Activated B cell treated with CpG ODN at 0.5 μM for 24 hours (primary cell): ENCODE measurements at regions not wholly inside any gene's neighbourhood (a gene's known extent, or its start where the extent isn't known, plus 50 kb on each side); places are given as distances from the start of the nearest gene placed in this dataset.
"Not testable (repeated sequence)": the region's sequence is repeated elsewhere in the genome, so short reads cannot be mapped to it uniquely, and the experiment has no call there.

ENCODE experiments used
- ATAC-seq: fragments of 200-7000 bp; cut with Tn5 transposase; one replicate; pipeline ENCODE4 v1.10.0; 2021; ENCODE audit warnings: low read depth, mild to moderate bottlenecking, moderate library complexity
- CTCF ChIA-PET: fragments of 350-600 bp; sonication (Branson Sonifier 250); formaldehyde crosslinking; loops from one replicate; lab custom pipeline; 2021; ENCODE audit warnings: antibody characterized with exemption; lab: Charles Lee
- POLR2A ChIA-PET: fragments of 350-600 bp; sonication (Branson Sonifier 250); formaldehyde crosslinking; loops from one replicate; lab custom pipeline; 2021; ENCODE audit warnings: antibody characterized with exemption; lab: Charles Lee
- DNase-seq: peaks from one replicate; pipeline ENCODE4 v3.0.0; 2022
- H3K27ac Mint-ChIP-seq: one replicate; pipeline ENCODE4 v1.8.0; 2020; ENCODE audit warnings: mixed read lengths
- H3K27me3 Mint-ChIP-seq: one replicate; pipeline ENCODE4 v1.8.0; 2021; ENCODE audit warnings: mixed read lengths
- H3K36me3 Mint-ChIP-seq: one replicate; pipeline ENCODE4 v1.8.0; 2021; ENCODE audit warnings: low read depth, mixed read lengths
- H3K4me1 Mint-ChIP-seq: one replicate; pipeline ENCODE4 v1.8.0; 2021; ENCODE audit warnings: mixed read lengths
- H3K4me3 Mint-ChIP-seq: one replicate; pipeline ENCODE4 v1.8.0; 2020; ENCODE audit warnings: mild to moderate bottlenecking, mixed read lengths
- H3K9me3 Mint-ChIP-seq: one replicate; pipeline ENCODE4 v1.8.0; 2020; ENCODE audit warnings: mixed read lengths
- CTCF ChIP-seq: fragments of 200-600 bp; IDR thresholded peaks from one replicate; pipeline ENCODE4 v1.8.0; 2022; ENCODE audit warnings: antibody characterized with exemption, mild to moderate bottlenecking
- intact Hi-C: fragments of 100-400 bp; cut with micrococcal nuclease; formaldehyde crosslinking; loops from one replicate; pipeline ENCODE4 v1.15.1; 2024

GRCh38 chr1:228647523-228648444 lies 87.5 kb upstream of the RHOU start:
- intact Hi-C loops, result no loop called here
- no peak for TF ChIP-seq CTCF
- no peaks in the 10 kb centered on the region for H3K9me3 Mint-ChIP-seq
- H3K36me3 Mint-ChIP-seq, result no peaks in the 10 kb centered on the region
- POLR2A ChIA-PET, result no interaction called here
- peaks cover 26% of the 10 kb centered on the region for H3K4me1 Mint-ChIP-seq
- H3K4me3 Mint-ChIP-seq, result peak overlapping the region; percentile 88
- peak; percentile 16 for ATAC-seq
- DNase-seq, result peak; percentile 20
- CTCF ChIA-PET, result no interaction called here
- peaks cover 41% of the 10 kb centered on the region for H3K27me3 Mint-ChIP-seq
- peak overlapping the region; percentile 15 for H3K27ac Mint-ChIP-seq

GRCh38 chr1:228648647-228649383 lies 86.5 kb upstream of the RHOU start:
- peaks cover 44% of the 10 kb centered on the region for H3K27me3 Mint-ChIP-seq
- no peaks in the 10 kb centered on the region for H3K9me3 Mint-ChIP-seq

GRCh38 chr1:228650141-228650540 lies 85.1 kb upstream of the RHOU start:
- intact Hi-C loops, result no loop called here
- POLR2A ChIA-PET, result no interaction called here
- H3K9me3 Mint-ChIP-seq, result no peaks in the 10 kb centered on the region
- H3K36me3 Mint-ChIP-seq, result no peaks in the 10 kb centered on the region
- H3K4me3 Mint-ChIP-seq, result no peak overlapping the region
- TF ChIP-seq CTCF, result no peak
- CTCF ChIA-PET, result interaction anchor here (1.1 to 1.2 kb wide), 2 partner anchors 14 to 577 kb away, joined by 3 to 4 read pairs; no protein-coding TSS in a partner anchor
- H3K27me3 Mint-ChIP-seq, result peaks cover 50% of the 10 kb centered on the region
- peaks cover 26% of the 10 kb centered on the region for H3K4me1 Mint-ChIP-seq
- no peak overlapping the region for H3K27ac Mint-ChIP-seq
- DNase-seq (no peak), ATAC-seq (no peak)

More at GRCh38 chr1:228648647-228649383, 86.5 kb upstream of the RHOU start:
- Mint-ChIP-seq H3K36me3 (no peaks in the 10 kb centered on the region), H3K27ac (no peak overlapping the region), H3K4me3 (peak overlapping the region; percentile 88), H3K4me1 (peaks cover 26% of the 10 kb centered on the region)
- intact Hi-C loops, result no loop called here
- ChIA-PET CTCF (no interaction called here), POLR2A (no interaction called here)
- no peak for TF ChIP-seq CTCF
- no peak for ATAC-seq
- DNase-seq, result no peak

GRCh38 chr1:228650946-228651345 lies 84.3 kb upstream of the RHOU start:
- Mint-ChIP-seq H3K9me3 (no peaks in the 10 kb centered on the region), H3K27me3 (peaks cover 55% of the 10 kb centered on the region), H3K36me3 (no peaks in the 10 kb centered on the region), H3K4me1 (peaks cover 26% of the 10 kb centered on the region), H3K27ac (no peak overlapping the region), H3K4me3 (no peak overlapping the region)
- ChIA-PET POLR2A (no interaction called here), CTCF (interaction anchor here (1.2 kb wide), 1 partner anchor 577 kb away, joined by 3 read pairs; no protein-coding TSS in a partner anchor)
- ATAC-seq (no peak), DNase-seq (no peak)
- TF ChIP-seq CTCF, result no peak
- intact Hi-C loops, result no loop called here

GRCh38 chr1:228652116-228652515 lies 83.2 kb upstream of the RHOU start:
- DNase-seq (no peak), ATAC-seq (no peak)
- H3K9me3 Mint-ChIP-seq, result no peaks in the 10 kb centered on the region
- H3K36me3 Mint-ChIP-seq, result no peaks in the 10 kb centered on the region
- intact Hi-C loops, result no loop called here
- H3K27me3 Mint-ChIP-seq, result peaks cover 52% of the 10 kb centered on the region
- no peak overlapping the region for H3K27ac Mint-ChIP-seq
- peaks cover 20% of the 10 kb centered on the region for H3K4me1 Mint-ChIP-seq
- ChIA-PET CTCF (no interaction called here), POLR2A (no interaction called here)
- no peak overlapping the region for H3K4me3 Mint-ChIP-seq
- TF ChIP-seq CTCF, result no peak

- intact Hi-C loops, POLR2A ChIA-PET, H3K4me3 Mint-ChIP-seq, DNase-seq, H3K27ac Mint-ChIP-seq, CTCF ChIA-PET, H3K9me3 Mint-ChIP-seq, ATAC-seq, H3K36me3 Mint-ChIP-seq: not testable (repeated sequence)
- Mint-ChIP-seq H3K27me3 (peaks cover 47% of the 10 kb centered on the region), H3K4me1 (peaks cover 10% of the 10 kb centered on the region)
These were observed 82.2 kb upstream of the RHOU start for GRCh38 chr1:228653057-228653456.
